AG04450 (cell line): ENCODE measurements at regions not wholly inside any gene's neighbourhood (a gene's known extent, or its start where the extent isn't known, plus 50 kb on each side); places are given as distances from the start of the nearest gene placed in this dataset. TPM values are rescaled to one million over a fixed set of nuclear protein-coding genes. Genes with fewer than 3 reads are reported as not detected.

Source experiments
- CTCF ChIA-PET: fragments of 300-600, 350-600 bp; formaldehyde crosslinking; extraction: SDS; loops from one replicate; lab custom pipeline; 2022; ENCODE audit warnings: antibody characterized with exemption, inconsistent platforms; lab: Charles Lee
- POLR2A ChIA-PET: fragments of 350-600 bp; formaldehyde crosslinking; extraction: SDS; loops from one replicate; lab custom pipeline; 2021; ENCODE audit warnings: antibody characterized with exemption, inconsistent platforms; lab: Yijun Ruan, JAX
- DNase-seq: peaks from one replicate; pipeline ENCODE4 v3.0.0-alpha.2; 2011; ENCODE audit warnings: low read depth, low spot score
- H3K27ac ChIP-seq: one replicate; pipeline ENCODE4 v1.5.1; 2012; ENCODE audit warnings: low read depth, low read length, control low read depth
- H3K27me3 ChIP-seq: one replicate; pipeline ENCODE4 v1.6.0; 2012; ENCODE audit warnings: low read length; ENCODE audit not compliant: control insufficient read depth, insufficient read depth
- H3K4me3 ChIP-seq: 2 replicates; pipeline ENCODE4 v1.5.1; 2011; ENCODE audit warnings: mild to moderate bottlenecking, low read depth, low read length, control low read depth
- H3K9me3 ChIP-seq: 2 replicates; pipeline ENCODE4 v1.5.1; 2012; ENCODE audit warnings: low read length; ENCODE audit not compliant: control insufficient read depth, insufficient read depth
- CTCF ChIP-seq: IDR thresholded peaks from 2 replicates; pipeline ENCODE4 v1.5.1; 2011; ENCODE audit warnings: low read depth, low read length, control low read depth, inconsistent platforms
- small RNA-seq: library from RNA; depleted of rRNA; stranded (forward); fragments of <200 nt; gene quantifications from one replicate; pipeline ENCODE3, GENCODE V24; 2012; ENCODE audit warnings: low read depth; ENCODE audit not compliant: insufficient read length

GRCh38 chr20:62590309-62591121 lies 51.8 kb upstream of the SLCO4A1 start:
- peaks cover 4% of the 10 kb centered on the region; the same call in 1 of the 2 replicates for H3K9me3 ChIP-seq
- H3K27ac ChIP-seq = no peak overlapping the region
- H3K27me3 ChIP-seq = peaks cover 3% of the 10 kb centered on the region
- ChIA-PET POLR2A (no interaction called here), CTCF (no interaction called here)
- DNase-seq = no peak
- no peak overlapping the region for H3K4me3 ChIP-seq
- no peak for TF ChIP-seq CTCF

GRCh38 chr20:62591122-62591468 lies 51.2 kb upstream of the SLCO4A1 start:
- Histone ChIP-seq H3K9me3 (peaks cover 4% of the 10 kb centered on the region; the same call in 1 of the 2 replicates), H3K4me3 (no peak overlapping the region), H3K27me3 (peaks cover 3% of the 10 kb centered on the region), H3K27ac (no peak overlapping the region)
- TF ChIP-seq CTCF = no peak
- POLR2A ChIA-PET = no interaction called here
- CTCF ChIA-PET = no interaction called here
- DNase-seq = no peak

GRCh38 chr20:62591591-62591990 lies 50.7 kb upstream of the SLCO4A1 start:
- DNase-seq = no peak
- no peak overlapping the region for H3K27ac ChIP-seq
- peaks cover 6% of the 10 kb centered on the region for H3K27me3 ChIP-seq
- ChIA-PET POLR2A (no interaction called here), CTCF (no interaction called here)
- H3K9me3 ChIP-seq = peaks cover 4% of the 10 kb centered on the region; the same call in 1 of the 2 replicates
- no peak overlapping the region for H3K4me3 ChIP-seq
- TF ChIP-seq CTCF = no peak

Small RNA genes lying in the stretch of these regions (small RNA-seq; reads per million reads assigned to genes)
- gene MIR1-1 = not detected
